Islet precursor cell (in vitro differentiated cells): ENCODE measurements at regions not wholly inside any gene's neighbourhood (a gene's known extent, or its start where the extent isn't known, plus 50 kb on each side); places are given as distances from the start of the nearest gene placed in this dataset.
A peak's percentile ranks its signal among the peaks of the same experiment; 100 is the strongest.
"Not testable (repeated sequence)": the region's sequence is repeated elsewhere in the genome, so short reads cannot be mapped to it uniquely, and the experiment has no call there.

Source experiments
- DNase-seq: peaks from one replicate; pipeline ENCODE4 v3.0.0-alpha.2; 2018

GRCh38 chr7:115638853-115639252 is 391.7 kb downstream of the TFEC start:
- no peak for DNase-seq

DNA sequence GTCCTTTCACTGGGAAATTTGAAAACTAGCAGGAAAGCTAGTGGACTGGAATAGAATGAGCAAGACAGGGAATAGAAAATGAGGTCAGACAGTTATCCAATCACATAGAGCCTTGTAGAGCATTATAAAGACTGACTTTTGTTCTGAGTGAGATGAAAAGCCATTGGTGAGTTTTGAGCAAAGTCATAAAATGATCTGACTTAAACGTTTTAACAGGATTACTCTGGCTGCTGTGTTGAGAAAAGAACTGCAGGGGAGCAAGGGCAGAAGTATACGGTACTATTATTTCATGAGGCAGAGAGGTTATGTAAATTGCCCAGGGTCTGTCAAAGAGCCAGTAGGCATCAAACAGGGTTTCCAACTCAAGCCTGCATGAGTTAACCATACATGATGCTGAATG is 393.4 kb downstream of the TFEC start:
- no peak for DNase-seq

DNA sequence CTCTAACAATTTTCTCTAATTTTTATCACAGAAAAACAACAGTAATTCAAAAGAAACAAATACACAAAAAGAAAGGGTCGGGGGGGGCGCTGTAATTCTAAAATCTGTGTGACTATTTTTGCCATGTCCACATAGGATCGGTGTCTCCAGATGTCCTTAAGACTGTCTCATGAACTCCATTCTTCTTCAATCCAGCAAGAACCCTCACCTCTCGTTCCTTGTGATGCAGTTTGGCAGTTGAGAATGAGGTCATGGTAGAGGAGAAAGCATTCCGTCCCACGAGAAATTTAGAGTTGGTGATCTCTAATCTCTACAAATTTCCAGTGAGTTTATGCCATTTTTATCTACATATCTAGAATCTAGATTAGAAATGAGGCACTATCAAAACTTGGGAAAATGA is 394.7 kb downstream of the TFEC start:
- no peak for DNase-seq

GRCh38 chr7:115635376-115635775 is 395.2 kb downstream of the TFEC start:
- DNase-seq = no peak

DNA sequence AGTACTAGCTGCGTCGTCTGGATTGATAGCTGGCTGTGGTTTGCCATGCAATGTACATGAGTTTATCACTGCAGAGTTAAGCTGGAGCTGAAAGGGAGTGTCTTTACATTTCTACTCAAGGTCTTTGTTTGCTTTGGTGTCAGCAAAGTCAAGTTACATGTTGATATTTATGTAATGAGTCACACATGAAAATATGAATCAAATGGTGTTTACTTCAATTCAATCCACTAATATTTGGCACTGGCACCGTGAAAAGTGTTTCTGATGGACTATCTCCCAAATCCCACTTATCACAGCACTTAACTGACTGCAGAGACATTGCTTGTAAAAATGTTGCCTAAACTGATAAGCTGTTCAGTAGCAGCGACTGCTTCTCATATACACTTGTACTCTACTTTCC is 395.9 kb downstream of the TFEC start:
- no peak for DNase-seq

DNA sequence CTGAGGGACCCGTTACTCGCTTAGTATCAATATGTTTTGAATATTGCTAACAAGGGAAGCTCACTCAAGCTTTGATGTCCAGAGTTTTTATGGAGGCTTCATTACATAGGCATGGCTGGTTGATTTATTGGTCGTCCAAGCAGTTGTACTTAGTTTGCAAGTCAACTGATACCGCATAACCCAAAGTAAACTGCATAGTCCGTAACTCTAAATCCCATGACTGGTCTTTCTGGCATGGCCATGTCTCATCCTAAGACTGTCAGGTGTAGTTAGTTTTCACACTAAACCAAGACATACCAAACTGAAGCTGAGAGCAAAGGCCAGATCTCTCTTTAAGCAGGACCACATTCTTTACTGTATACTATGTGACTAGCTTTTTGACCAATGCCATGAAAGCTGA is 397.9 kb downstream of the TFEC start:
- DNase-seq = peak; percentile 58

GRCh38 chr7:115631782-115632181 is 398.8 kb downstream of the TFEC start:
- DNase-seq = no peak

DNA sequence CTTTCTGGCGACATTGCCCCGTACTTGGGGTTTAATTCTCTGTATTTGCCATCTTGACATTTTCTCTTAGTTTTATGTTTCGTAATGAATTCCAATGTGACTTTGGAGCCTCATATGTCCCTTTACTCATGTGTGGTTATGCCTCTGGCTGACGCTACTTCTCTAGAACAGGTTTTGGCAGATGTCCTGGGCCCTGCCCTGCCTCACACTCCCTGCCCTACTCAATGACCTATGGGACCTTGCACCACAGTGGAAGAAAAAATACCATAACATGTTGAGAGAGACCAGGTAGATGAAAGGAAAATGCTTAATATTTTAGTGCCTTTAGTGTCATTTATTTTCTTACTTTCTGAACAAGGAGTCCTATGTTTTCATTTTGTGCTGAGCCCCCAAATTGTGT is 400.5 kb downstream of the TFEC start:
- no peak for DNase-seq

- DNase-seq = no peak
These were observed 411.9 kb downstream of the TFEC start for GRCh38 chr7:115618676-115619075.

DNA sequence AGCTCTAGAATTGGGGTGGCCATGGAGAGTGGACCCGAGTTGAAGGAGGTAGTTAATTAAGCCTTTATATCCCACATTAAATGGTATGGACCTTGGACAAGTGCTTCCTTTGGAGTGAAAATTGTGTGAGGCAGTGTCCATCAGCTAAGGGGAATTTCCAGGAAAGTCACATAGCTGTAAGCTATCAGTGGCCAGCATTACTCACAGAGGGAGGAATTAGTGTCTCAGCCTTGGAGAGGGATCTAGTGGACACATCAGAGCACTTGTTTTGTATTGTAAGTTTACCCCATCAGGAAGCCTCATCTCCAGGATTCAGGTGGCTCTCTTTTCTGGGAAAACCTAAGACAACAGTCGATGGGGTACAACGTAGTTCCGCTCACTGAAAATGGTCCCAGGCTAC is 416.7 kb downstream of the TFEC start:
- DNase-seq = no peak

- no peak for DNase-seq
These were observed 427.1 kb downstream of the TFEC start for GRCh38 chr7:115603416-115603815.

DNA sequence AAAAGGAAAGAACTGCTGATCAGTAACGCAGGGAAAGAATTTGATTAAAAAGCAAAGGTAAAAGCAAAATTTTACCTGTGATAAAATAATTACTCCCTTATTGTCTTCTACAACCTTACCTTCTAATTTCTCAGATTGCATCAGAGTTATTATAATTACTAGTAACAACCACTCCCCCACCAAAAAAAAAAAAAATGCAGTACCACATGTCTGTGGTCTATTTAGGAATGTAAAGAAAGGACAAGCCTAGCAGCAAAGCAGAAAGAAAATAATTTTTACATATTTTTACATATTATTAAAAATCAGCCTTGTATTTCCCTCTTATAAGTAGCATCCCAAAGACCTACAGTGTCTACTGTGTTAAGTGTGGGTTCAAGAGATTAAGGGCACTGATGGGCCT is 430.4 kb downstream of the TFEC start:
- no peak for DNase-seq

GRCh38 chr7:115599184-115599583 is 431.4 kb downstream of the TFEC start:
- DNase-seq = not testable (repeated sequence)

DNA sequence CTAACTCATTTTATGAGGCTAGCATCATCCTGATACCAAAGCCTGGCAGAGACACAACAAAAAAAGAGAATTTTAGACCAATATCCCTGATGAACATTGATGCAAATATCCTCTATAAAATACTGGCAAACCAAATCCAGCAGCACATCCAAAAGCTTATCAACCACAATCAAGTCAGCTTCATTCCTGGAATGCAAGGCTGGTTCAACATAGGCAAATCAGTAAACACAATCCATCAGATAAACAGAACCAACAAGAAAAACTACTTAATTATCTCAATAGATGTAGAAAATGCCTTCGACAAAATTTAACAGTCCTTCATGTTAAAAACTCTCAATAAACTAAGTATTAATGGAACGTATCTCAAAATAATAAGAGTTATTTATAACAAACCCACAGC is 433.3 kb downstream of the TFEC start:
- not testable (repeated sequence) for DNase-seq

DNA sequence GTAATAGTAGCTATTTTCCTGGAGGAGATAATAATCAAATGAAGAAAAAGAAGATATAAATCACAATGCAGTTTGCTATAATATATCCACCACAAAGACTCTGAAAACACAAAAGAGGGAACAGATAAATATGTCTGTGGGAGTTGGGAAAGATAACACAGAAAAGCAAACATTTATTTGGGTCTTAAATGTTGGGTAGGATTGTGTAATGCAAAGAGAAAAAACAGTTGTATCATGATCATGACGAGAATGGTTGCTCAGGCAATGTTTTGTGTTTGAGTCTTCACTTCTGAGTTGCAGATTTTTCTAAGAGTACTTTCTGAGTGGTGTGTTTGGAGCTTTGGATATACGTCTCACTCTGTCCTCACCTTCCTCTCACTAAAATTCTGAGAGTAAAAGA is 437.5 kb downstream of the TFEC start:
- DNase-seq = no peak

DNA sequence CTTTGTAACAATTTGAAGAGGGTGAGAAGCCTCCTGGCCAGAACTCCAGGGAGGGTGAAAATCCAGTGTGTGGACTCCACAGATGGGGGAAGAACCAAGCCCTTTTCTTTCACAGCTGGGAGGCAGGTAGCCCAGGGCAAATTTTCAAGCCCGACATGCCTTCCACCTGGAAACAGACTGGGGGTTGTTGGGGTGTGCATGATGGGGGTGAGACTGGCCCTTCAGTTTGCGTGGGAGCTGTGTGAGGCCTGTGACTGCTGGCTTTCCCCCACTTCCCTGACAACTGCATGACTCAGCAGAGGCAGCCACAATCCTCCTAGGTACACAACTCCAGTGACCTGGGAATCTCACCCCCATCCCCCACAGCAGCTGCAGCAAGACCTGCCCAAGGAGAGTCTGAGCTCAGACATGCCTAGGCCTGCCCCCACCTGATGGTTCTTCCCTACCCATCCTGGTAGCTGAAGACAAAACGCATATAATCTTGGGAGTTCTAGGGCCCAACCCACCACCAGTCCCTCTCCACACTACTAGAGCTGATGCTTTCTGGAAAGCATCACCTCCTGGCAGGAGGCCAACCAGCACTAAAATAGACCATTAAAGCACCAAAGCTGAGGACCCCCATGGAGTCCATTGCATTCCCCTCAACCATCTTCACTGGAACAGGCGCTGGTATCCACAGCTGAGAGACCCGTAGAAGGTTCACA is 445.4 kb downstream of the TFEC start:
- DNase-seq = no peak

- no peak for DNase-seq
These were observed 447.6 kb downstream of the TFEC start for GRCh38 chr7:115582956-115583355.

- no peak for DNase-seq
These were observed 452.0 kb downstream of the TFEC start for GRCh38 chr7:115578576-115578975.

DNA sequence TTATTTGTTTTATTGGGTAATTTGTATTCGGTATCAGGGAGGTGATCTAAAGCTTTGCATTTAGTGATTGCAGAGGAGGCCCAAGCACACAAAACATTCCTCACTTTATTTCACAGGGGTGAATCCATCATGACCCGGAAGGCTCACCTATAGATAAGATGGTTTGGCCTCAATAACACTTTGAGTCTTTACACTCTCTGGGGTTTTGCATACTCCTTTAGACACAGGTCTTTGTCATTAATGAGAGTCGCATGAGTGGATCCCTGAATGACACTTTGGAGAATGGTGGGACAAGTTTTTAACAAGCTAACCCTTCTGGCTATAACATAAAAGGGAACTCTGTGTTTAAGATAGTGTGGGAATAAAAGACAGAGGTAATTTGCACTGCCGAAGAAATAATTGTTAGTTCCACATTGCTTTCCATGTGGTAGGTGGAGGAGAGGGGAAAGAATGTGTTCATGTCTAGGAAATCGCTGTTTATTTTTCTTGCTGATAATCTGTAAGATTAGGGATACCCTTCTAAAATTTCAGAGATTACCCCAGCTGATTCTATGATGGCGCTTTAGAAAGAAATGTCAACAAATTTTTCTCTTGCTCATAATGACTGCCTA is 455.8 kb downstream of the TFEC start:
- no peak for DNase-seq

- DNase-seq = no peak
These were observed 458.5 kb downstream of the TFEC start for GRCh38 chr7:115572111-115572510.

DNA sequence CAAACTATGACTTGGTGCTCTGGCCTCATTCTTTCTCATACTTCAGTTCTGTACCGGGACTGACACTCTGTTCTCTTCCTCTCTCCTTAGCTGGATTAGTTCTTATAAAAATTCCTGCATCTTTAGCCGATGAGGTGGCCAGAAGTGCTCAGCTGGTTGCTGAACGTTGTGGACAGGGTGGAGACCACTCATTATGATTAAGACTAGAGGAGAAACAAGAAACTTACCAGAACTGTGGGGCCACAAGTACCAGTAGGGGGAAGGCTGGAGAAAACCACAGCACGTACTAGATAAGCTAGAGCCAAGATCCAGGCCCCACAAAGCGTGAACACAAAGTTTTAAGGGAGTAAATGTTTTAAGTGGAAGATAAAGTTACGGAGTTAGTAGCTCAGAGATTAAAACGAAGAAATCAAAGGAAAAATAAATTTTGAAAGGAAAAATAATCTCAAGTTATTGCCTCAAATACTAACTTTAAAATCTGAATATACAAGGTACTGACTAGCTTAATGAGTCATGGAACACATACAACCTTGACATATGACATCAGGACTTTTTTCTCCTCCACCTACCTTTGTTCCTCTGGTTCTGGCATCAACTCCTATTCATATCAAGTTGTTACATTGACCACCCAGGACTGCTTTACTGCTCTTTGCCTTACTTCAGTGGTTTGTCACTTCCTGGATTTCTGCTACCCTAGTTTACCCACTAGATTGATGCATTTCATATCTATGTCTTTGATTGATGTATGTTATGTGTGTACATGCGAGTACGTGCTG is 469.0 kb downstream of the TFEC start:
- peak; percentile 54 for DNase-seq

- DNase-seq = no peak
These were observed 470.7 kb downstream of the TFEC start for GRCh38 chr7:115559877-115560276.

DNA sequence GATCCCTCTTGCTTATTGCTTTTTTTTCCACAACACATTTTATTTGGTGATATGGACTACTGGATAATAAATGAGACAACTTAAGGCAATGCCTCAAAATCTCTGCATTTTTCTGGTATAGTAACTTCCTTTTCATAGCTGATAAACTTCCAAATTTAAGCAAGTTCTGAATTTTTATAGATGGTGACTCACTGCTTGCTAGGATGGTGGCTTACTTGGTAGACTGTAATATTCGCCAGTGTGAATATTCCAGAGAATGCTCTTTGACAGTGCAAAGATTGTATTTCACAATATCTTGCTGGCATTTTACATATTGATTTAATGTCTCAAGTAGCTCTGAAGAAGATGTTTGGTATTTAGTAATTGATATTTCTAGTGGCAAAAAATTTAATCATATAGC is 472.4 kb downstream of the TFEC start:
- no peak for DNase-seq

DNA sequence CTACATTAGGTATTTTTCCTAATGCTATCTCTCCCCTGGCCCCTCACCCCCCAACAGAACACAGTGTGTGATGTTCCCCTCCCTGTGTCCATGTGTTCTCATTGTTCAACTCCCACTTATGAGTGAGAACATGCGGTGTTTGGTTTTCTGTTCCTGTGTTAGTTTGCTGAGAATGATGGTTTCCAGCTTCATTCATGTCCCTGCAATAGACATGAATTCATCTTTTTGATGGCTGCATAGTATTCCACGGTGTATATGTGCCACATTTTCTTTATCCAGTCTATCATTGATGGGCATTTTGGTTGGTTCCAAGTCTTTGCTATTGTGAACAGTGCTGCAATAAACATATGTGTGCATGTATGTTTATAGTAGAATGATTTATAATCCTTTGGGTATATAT is 473.3 kb downstream of the TFEC start:
- not testable (repeated sequence) for DNase-seq
